CD14-positive monocyte (primary cell): ENCODE measurements at regions not wholly inside any gene's neighbourhood (a gene's known extent, or its start where the extent isn't known, plus 50 kb on each side); places are given as distances from the start of the nearest gene placed in this dataset.

Experiments
- DNase-seq, 3 donors: peaks; one replicate each; pipeline ENCODE4 v3.0.0-alpha.2; 2011 to 2022
- H2AFZ ChIP-seq: 2 replicates; pipeline ENCODE4 v1.6.0; 2012; ENCODE audit warnings: mild to moderate bottlenecking, low read depth, low read length, inconsistent platforms; ENCODE audit not compliant: insufficient read depth, poor library complexity, severe bottlenecking
- H3K27ac ChIP-seq, 2 donors: 1 replicate in 1 of 2; 2 replicates in 1 of 2; pipeline ENCODE4 v1.5.1; 2012 to 2013; ENCODE audit warnings: low read length in 2 of 2, control low read depth in 1 of 2, inconsistent platforms in 1 of 2, low read depth in 1 of 2, mild to moderate bottlenecking in 1 of 2
- H3K27me3 ChIP-seq, 2 donors: one replicate each; pipeline versions ENCODE4 v1.6.0 to v1.6.1; 2011 to 2013; ENCODE audit warnings: low read length in 2 of 2; ENCODE audit not compliant: control insufficient read depth in 2 of 2, insufficient read depth in 2 of 2
- H3K36me3 ChIP-seq, 2 donors: replicated peaks in 1 of 2; 1 replicate in 1 of 2; 2 replicates in 1 of 2; pipeline versions ENCODE4 v1.5.1 to v1.6.1; 2012 to 2013; ENCODE audit warnings: low read length in 2 of 2, control low read depth in 1 of 2, inconsistent platforms in 1 of 2, mild to moderate bottlenecking in 1 of 2; ENCODE audit not compliant: insufficient read depth in 2 of 2, control insufficient read depth in 1 of 2
- H3K4me1 ChIP-seq, 2 donors: 1 replicate in 1 of 2; 2 replicates in 1 of 2; pipeline versions ENCODE4 v1.5.1 to v1.6.1; 2012 to 2013; ENCODE audit warnings: low read length in 2 of 2, control low read depth in 1 of 2, inconsistent platforms in 1 of 2, mild to moderate bottlenecking in 1 of 2, moderate library complexity in 1 of 2; ENCODE audit not compliant: insufficient read depth in 2 of 2, control insufficient read depth in 1 of 2
- H3K4me2 ChIP-seq: replicated peaks from 2 replicates; pipeline ENCODE3; 2012; ENCODE audit warnings: low read length, moderate library complexity, mild to moderate bottlenecking; ENCODE audit not compliant: poor library complexity, severe bottlenecking; ENCODE audit errors: extremely low read depth
- H3K4me3 ChIP-seq, 3 experiments: fragments of 200-600 bp in 1 of 3; sonication (generic) in 1 of 3; replicated peaks in 1 of 3; 1 replicate in 2 of 3; 2 replicates in 1 of 3; pipeline ENCODE4 v1.5.1; 2011 to 2013; ENCODE audit warnings: low read length in 3 of 3, mild to moderate bottlenecking in 3 of 3, control low read depth in 2 of 3, low read depth in 2 of 3, inconsistent platforms in 1 of 3, moderate library complexity in 1 of 3
- H3K79me2 ChIP-seq: 2 replicates; pipeline ENCODE4 v1.6.0; 2012; ENCODE audit warnings: mild to moderate bottlenecking, control low read depth, inconsistent platforms, low read length, moderate library complexity; ENCODE audit not compliant: insufficient read depth
- H3K9ac ChIP-seq: 2 replicates; pipeline ENCODE4 v1.6.0; 2017; ENCODE audit warnings: low read length, mild to moderate bottlenecking; ENCODE audit not compliant: insufficient read depth, poor library complexity, severe bottlenecking
- H3K9me3 ChIP-seq, 2 donors: replicated peaks in 1 of 2; 1 replicate in 1 of 2; 2 replicates in 1 of 2; pipeline versions ENCODE4 v1.5.1 to v1.6.1; 2012 to 2013; ENCODE audit warnings: low read length in 2 of 2, control low read depth in 1 of 2; ENCODE audit not compliant: control insufficient read depth in 1 of 2, insufficient read depth in 1 of 2
- H4K20me1 ChIP-seq: 2 replicates; pipeline ENCODE4 v1.6.0; 2012; ENCODE audit warnings: mild to moderate bottlenecking, low read length, control low read depth, moderate library complexity; ENCODE audit not compliant: insufficient read depth
- H3K27ac Mint-ChIP-seq, 7 donors: one replicate each; pipeline ENCODE4 v1.8.0; 2020; ENCODE audit warnings: mild to moderate bottlenecking in 7 of 7, mixed read lengths in 7 of 7, moderate library complexity in 6 of 7, inconsistent platforms in 2 of 7
- H3K27me3 Mint-ChIP-seq, 3 donors: one replicate each; pipeline ENCODE4 v1.8.0; 2021 to 2022; ENCODE audit warnings: low read depth in 3 of 3, mild to moderate bottlenecking in 3 of 3, mixed read lengths in 3 of 3, moderate library complexity in 3 of 3, inconsistent platforms in 1 of 3
- H3K36me3 Mint-ChIP-seq, 2 donors: one replicate each; pipeline ENCODE4 v1.8.0; 2020; ENCODE audit warnings: mixed read lengths in 2 of 2, inconsistent platforms in 1 of 2, mild to moderate bottlenecking in 1 of 2
- H3K4me1 Mint-ChIP-seq: one replicate; pipeline ENCODE4 v1.8.0; 2020; ENCODE audit warnings: mild to moderate bottlenecking, mixed read lengths
- H3K4me3 Mint-ChIP-seq, 2 donors: one replicate each; pipeline ENCODE4 v1.8.0; 2020; ENCODE audit warnings: mild to moderate bottlenecking in 2 of 2, mixed read lengths in 2 of 2, moderate library complexity in 1 of 2
- H3K9me3 Mint-ChIP-seq, 7 donors: one replicate each; pipeline ENCODE4 v1.8.0; 2020 to 2022; ENCODE audit warnings: mixed read lengths in 7 of 7, mild to moderate bottlenecking in 6 of 7, moderate library complexity in 6 of 7, inconsistent platforms in 2 of 7
- WGBS: methylation state at CpG from one replicate; pipeline ENCODE4 v1.1.5; 2013; ENCODE audit warnings: missing lambda C conversion rate; ENCODE audit not compliant: insufficient coverage; 5-methylcytosine and 5-hydroxymethylcytosine counted together
- intact Hi-C, 2 donors: fragments of 100-400 bp; cut with micrococcal nuclease; formaldehyde crosslinking; loops; one replicate each; pipeline versions ENCODE4 v1.15.0 to v1.15.1; 2023
- TF ChIP-seq, protein P1 (sequence below): fragments of 200-600 bp; IDR thresholded peaks from one replicate; pipeline ENCODE4 v1.8.0; 2022; ENCODE audit warnings: antibody characterized with exemption, mild to moderate bottlenecking

DNA sequence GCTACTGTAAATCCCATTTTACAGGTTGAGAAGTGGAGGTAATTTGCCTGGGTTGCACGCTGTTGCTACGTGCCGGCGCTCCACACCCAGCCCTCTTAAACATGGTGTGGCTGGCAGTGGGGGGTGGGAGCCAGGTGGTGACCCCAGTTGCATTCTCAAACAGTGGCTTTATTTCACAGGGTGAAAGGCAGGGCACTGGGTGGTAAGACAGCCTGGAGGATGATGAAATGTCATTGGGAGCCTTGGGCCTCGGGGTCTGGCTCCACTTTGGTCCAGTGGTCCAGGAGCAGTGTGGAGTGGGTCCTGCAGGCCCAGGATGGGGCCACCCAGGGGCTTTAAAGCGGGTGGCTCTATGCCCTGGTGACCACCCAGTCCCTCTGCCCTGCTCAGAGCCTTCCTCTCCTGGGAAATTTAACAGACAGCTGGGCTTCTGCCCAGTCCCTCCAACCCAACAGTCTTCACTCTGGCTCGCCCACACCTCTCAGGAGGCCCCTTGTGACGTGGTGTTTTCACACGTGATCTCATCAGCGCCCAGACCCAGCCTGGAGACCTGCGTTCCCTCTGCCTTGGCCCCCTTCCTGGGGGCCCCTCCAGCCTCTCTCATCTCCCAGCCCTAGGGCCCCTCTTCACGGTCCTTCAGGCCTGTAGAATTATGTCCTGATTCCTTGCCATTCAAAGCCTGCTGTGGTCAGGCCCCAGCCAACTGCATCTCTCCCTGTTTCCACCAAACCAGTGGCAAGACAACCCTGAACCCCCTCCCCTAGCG, 92.5 kb downstream of the INHBB start:
- Histone ChIP-seq H4K20me1 (no peaks in the 10 kb centered on the region), H3K4me3 (no peak overlapping the region), H3K9me3 (peaks cover 0 to 11% of the 10 kb centered on the region in 2 donors), H2AFZ (no peak overlapping the region), H3K79me2 (no peaks in the 10 kb centered on the region), H3K27me3 (peaks cover 20 to 42% of the 10 kb centered on the region in 2 donors), H3K36me3 (no peaks in the 10 kb centered on the region), H3K9ac (no peak overlapping the region), H3K4me2 (no peak overlapping the region), H3K4me1 (no peaks in the 10 kb centered on the region), H3K27ac (no peak overlapping the region)
- 91% methylated on average over 13 of the region's 13 CpGs for WGBS
- H3K4me3 Mint-ChIP-seq = peak overlapping the region in 1 of 2 donors; percentile 18
- H3K9me3 Mint-ChIP-seq = peaks cover 0 to 4% (median 0%) of the 10 kb centered on the region in 7 donors
- H3K27me3 Mint-ChIP-seq = peaks cover 39 to 52% (median 47%) of the 10 kb centered on the region in 3 donors
- no peaks in the 10 kb centered on the region for H3K36me3 Mint-ChIP-seq
- DNase-seq = no peak
- intact Hi-C loops = no loop called here
- H3K4me1 Mint-ChIP-seq = no peaks in the 10 kb centered on the region
- peak overlapping the region in 1 of 7 donors; percentile 29 for H3K27ac Mint-ChIP-seq
- TF ChIP-seq, protein P1, sequence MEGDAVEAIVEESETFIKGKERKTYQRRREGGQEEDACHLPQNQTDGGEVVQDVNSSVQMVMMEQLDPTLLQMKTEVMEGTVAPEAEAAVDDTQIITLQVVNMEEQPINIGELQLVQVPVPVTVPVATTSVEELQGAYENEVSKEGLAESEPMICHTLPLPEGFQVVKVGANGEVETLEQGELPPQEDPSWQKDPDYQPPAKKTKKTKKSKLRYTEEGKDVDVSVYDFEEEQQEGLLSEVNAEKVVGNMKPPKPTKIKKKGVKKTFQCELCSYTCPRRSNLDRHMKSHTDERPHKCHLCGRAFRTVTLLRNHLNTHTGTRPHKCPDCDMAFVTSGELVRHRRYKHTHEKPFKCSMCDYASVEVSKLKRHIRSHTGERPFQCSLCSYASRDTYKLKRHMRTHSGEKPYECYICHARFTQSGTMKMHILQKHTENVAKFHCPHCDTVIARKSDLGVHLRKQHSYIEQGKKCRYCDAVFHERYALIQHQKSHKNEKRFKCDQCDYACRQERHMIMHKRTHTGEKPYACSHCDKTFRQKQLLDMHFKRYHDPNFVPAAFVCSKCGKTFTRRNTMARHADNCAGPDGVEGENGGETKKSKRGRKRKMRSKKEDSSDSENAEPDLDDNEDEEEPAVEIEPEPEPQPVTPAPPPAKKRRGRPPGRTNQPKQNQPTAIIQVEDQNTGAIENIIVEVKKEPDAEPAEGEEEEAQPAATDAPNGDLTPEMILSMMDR = no peak

DNA sequence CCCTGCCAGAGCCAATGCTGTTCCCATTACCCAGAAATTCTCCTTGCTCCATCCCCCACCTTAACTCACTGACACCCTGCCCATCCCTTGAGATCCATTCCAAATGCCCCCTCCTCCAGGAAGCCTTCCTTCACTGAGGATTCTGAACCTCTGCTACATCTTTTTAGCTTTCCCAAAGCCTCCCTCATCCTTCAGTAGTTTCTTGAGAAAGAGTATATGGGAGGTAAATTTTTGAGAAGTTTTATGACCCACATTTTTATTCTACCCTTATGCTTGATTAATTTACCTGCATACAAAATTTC, 93.1 kb downstream of the INHBB start:
- TF ChIP-seq, protein P1 = no peak

More for the DNA sequence above, 93.1 kb downstream of the INHBB start:
- no peaks in the 10 kb centered on the region for H4K20me1 ChIP-seq
- H3K9ac ChIP-seq = no peak overlapping the region
- no peaks in the 10 kb centered on the region for H3K36me3 Mint-ChIP-seq
- peaks cover 0 to 11% of the 10 kb centered on the region in 2 donors for H3K9me3 ChIP-seq
- no peak overlapping the region for H3K27ac Mint-ChIP-seq
- no peak overlapping the region for H3K4me2 ChIP-seq
- peak overlapping the region in 1 of 2 donors; percentile 18 for H3K4me3 Mint-ChIP-seq
- intact Hi-C loops = no loop called here
- H3K4me1 Mint-ChIP-seq = no peaks in the 10 kb centered on the region
- peaks cover 44 to 57% (median 52%) of the 10 kb centered on the region in 3 donors for H3K27me3 Mint-ChIP-seq
- peaks cover 24 to 47% of the 10 kb centered on the region in 2 donors for H3K27me3 ChIP-seq
- no peaks in the 10 kb centered on the region for H3K4me1 ChIP-seq
- no peak overlapping the region for H3K4me3 ChIP-seq
- H3K79me2 ChIP-seq = no peaks in the 10 kb centered on the region
- H3K27ac ChIP-seq = no peak overlapping the region
- no peaks in the 10 kb centered on the region for H3K36me3 ChIP-seq
- H2AFZ ChIP-seq = no peak overlapping the region
- H3K9me3 Mint-ChIP-seq = peaks cover 0 to 4% (median 0%) of the 10 kb centered on the region in 7 donors
- DNase-seq = no peak
